ENCODE measurements at regions not wholly inside any gene's neighbourhood (a gene's known extent, or its start where the extent isn't known, plus 50 kb on each side); places are given as distances from the start of the nearest gene placed in this dataset.

DNA sequence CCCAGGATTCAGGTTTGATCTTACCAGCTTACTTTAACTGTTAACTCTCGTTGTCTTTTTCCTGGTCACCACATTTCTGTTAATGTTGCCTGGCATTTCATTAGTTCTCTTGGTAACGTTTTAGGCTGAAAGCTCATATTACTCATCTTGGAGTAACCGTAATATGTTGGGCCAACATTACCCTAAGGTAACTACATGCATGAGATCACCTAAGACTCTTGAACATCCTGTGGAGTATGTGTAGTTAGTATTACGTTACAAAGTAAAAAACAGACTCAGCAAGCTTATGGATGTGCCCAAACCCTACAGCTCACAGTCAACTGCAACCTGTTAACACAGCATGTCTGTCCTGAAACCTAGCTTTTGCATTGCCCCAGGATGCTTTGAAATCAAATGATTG is 203.3 kb upstream of the HS3ST1 start:
- ATAC-seq (no peak), DNase-seq (ENCODE audit: low read depth, low spot score) (no peak)
- Histone ChIP-seq H4K20me1 (ENCODE audit: insufficient read depth) (no peaks in the 10 kb centered on the region), H3K4me1 (ENCODE audit: control insufficient read depth in 1 of 2, insufficient read depth in 2 of 2, low read length in 2 of 2) (peaks cover 93 to 100% of the 10 kb centered on the region in 2 experiments), H3K9me3 (ENCODE audit: control insufficient read depth in 1 of 2, insufficient read depth in 1 of 2, low read depth in 1 of 2, low read length in 2 of 2) (no peaks in the 10 kb centered on the region), H2AFZ (ENCODE audit: low read depth, low read length, poor library complexity, severe bottlenecking) (no peak overlapping the region), H3K4me2 (ENCODE audit: low read length) (peak overlapping the region; percentile 38), H3K4me3 (replicated peaks in 1 of 2; ENCODE audit: low read depth in 1 of 2, low read length in 2 of 2) (0 out of 4 replicates have a peak overlapping the region, but pooled peaks of 1 of the 2 experiments have one; percentile 1), H3K79me2 (ENCODE audit: insufficient read depth, low read length) (no peaks in the 10 kb centered on the region; the same call in 1 of the 2 replicates), H3K36me3 (ENCODE audit: control insufficient read depth in 1 of 2, insufficient read depth in 2 of 2, low read length in 2 of 2) (no peaks in the 10 kb centered on the region), H3K9ac (ENCODE audit: low read length) (peak overlapping the region; percentile 60), H3K9me2 (ENCODE audit: insufficient read depth) (no peaks in the 10 kb centered on the region), H3K27me3 (ENCODE audit: insufficient read depth, low read length) (no peaks in the 10 kb centered on the region), H3K27ac (ENCODE audit: low read depth, low read length) (peak overlapping the region; percentile 94)
- no peak for TF ChIP-seq FOSL1 (IDR thresholded peaks at IDR 0.05; ENCODE audit: low read depth)
- no peak for TF ChIP-seq EGR1 (IDR thresholded peaks at IDR 0.05; ENCODE audit: low read depth)
- TF ChIP-seq ZFX (IDR thresholded peaks at IDR 0.05) = no peak
- ChIA-PET CTCF (interaction anchor here (0.8 to 1.4 kb wide), 3 partner anchors 134 to 203 kb away, joined by 3 to 4 read pairs (median 3); partner anchors contain the start of gene HS3ST1), POLR2A (interaction anchor here (0.8 to 5.9 kb wide), 29 partner anchors 8 to 203 kb away, joined by 3 to 60 read pairs (median 6); partner anchors contain the start of gene HS3ST1), RAD21 (ENCODE audit: low non-redundant PET in 1 of 2, low total read pairs in 2 of 2, uncharacterized antibody in 2 of 2, unreplicated experiment in 2 of 2) (no interaction called here)
- BruUV-seq (replicated peaks) = no TSS peak
- intact Hi-C loops (cut with micrococcal nuclease) = loop anchor here (2.0 to 10.0 kb wide), 3 partner anchors 83 to 1050 kb away; no protein-coding TSS in a partner anchor

DNA sequence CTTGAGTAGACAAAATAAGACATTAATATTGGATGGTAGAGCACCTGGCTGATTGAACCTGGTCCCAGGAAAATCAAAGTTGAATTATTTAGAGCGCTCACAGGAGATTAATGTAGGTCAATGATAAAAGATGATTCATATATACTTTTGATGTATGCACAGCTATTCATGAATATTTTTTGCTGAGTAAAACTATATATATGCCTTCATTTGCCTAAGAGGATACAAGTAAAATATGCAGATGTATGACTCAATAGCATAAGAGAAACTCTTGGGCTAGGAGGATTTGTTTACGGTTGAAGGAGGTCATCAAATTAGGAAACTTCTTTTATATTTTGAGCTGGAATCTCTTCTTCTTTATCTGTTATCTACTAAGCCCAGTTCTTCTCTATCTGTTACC is 202.7 kb upstream of the HS3ST1 start:
- Histone ChIP-seq H3K79me2 (ENCODE audit: insufficient read depth, low read length) (no peaks in the 10 kb centered on the region; the same call in 1 of the 2 replicates), H3K4me2 (ENCODE audit: low read length) (peak overlapping the region; percentile 38), H3K27me3 (ENCODE audit: insufficient read depth, low read length) (no peaks in the 10 kb centered on the region), H3K9me3 (ENCODE audit: control insufficient read depth in 1 of 2, insufficient read depth in 1 of 2, low read depth in 1 of 2, low read length in 2 of 2) (no peaks in the 10 kb centered on the region), H3K4me1 (ENCODE audit: control insufficient read depth in 1 of 2, insufficient read depth in 2 of 2, low read length in 2 of 2) (peaks cover 95 to 100% of the 10 kb centered on the region in 2 experiments), H2AFZ (ENCODE audit: low read depth, low read length, poor library complexity, severe bottlenecking) (no peak overlapping the region), H3K9ac (ENCODE audit: low read length) (peak overlapping the region; percentile 60), H3K4me3 (replicated peaks in 1 of 2; ENCODE audit: low read depth in 1 of 2, low read length in 2 of 2) (no peak overlapping the region), H3K36me3 (ENCODE audit: control insufficient read depth in 1 of 2, insufficient read depth in 2 of 2, low read length in 2 of 2) (no peaks in the 10 kb centered on the region), H4K20me1 (ENCODE audit: insufficient read depth) (no peaks in the 10 kb centered on the region), H3K27ac (ENCODE audit: low read depth, low read length) (peak overlapping the region; percentile 94), H3K9me2 (ENCODE audit: insufficient read depth) (no peaks in the 10 kb centered on the region)
- ChIA-PET RAD21 (ENCODE audit: low non-redundant PET in 1 of 2, low total read pairs in 2 of 2, uncharacterized antibody in 2 of 2, unreplicated experiment in 2 of 2) (no interaction called here), CTCF (interaction anchor here (0.8 to 1.4 kb wide), 2 partner anchors 134 to 202 kb away, joined by 3 to 4 read pairs; partner anchors contain the start of gene HS3ST1), POLR2A (interaction anchor here (0.8 to 5.9 kb wide), 18 partner anchors 7 to 201 kb away, joined by 3 to 60 read pairs (median 7); no protein-coding TSS in a partner anchor)
- BruUV-seq (replicated peaks) = no TSS peak
- intact Hi-C loops (cut with micrococcal nuclease) = loop anchor here (5.0 to 10.0 kb wide), 2 partner anchors 323 to 1049 kb away; no protein-coding TSS in a partner anchor
- TF ChIP-seq POLR2A (IDR thresholded peaks at IDR 0.05; ENCODE audit: borderline replicate concordance, extremely low read depth, insufficient read depth, insufficient read length) (no peak), JUND (IDR thresholded peaks at IDR 0.05) (no peak), EZH2phosphoT487 (IDR thresholded peaks at IDR 0.05; ENCODE audit: borderline replicate concordance) (no peak), ZNF274 (IDR thresholded peaks at IDR 0.05; ENCODE audit: low read depth, low read length) (no peak), CBX3 (IDR thresholded peaks at IDR 0.05; ENCODE audit: low read depth) (no peak), EGR1 (IDR thresholded peaks at IDR 0.05; ENCODE audit: low read depth) (no peak), SIN3A (IDR thresholded peaks at IDR 0.05; ENCODE audit: low read depth) (no peak), ELF1 (IDR thresholded peaks at IDR 0.05; ENCODE audit: borderline replicate concordance, low read depth) (no peak), EZH2 (IDR thresholded peaks at IDR 0.05) (no peak), ZFX (IDR thresholded peaks at IDR 0.05) (no peak)
- TF ChIP-seq, protein P1, sequence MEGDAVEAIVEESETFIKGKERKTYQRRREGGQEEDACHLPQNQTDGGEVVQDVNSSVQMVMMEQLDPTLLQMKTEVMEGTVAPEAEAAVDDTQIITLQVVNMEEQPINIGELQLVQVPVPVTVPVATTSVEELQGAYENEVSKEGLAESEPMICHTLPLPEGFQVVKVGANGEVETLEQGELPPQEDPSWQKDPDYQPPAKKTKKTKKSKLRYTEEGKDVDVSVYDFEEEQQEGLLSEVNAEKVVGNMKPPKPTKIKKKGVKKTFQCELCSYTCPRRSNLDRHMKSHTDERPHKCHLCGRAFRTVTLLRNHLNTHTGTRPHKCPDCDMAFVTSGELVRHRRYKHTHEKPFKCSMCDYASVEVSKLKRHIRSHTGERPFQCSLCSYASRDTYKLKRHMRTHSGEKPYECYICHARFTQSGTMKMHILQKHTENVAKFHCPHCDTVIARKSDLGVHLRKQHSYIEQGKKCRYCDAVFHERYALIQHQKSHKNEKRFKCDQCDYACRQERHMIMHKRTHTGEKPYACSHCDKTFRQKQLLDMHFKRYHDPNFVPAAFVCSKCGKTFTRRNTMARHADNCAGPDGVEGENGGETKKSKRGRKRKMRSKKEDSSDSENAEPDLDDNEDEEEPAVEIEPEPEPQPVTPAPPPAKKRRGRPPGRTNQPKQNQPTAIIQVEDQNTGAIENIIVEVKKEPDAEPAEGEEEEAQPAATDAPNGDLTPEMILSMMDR (IDR thresholded peaks at IDR 0.05 in 2 of 3, conservative IDR thresholded peaks at IDR 0.05 in 1 of 3; ENCODE audit: borderline replicate concordance in 1 of 3, insufficient read depth in 1 of 3, low read depth in 2 of 3, low read length in 2 of 3) = no peak
- TF ChIP-seq, protein P2, sequence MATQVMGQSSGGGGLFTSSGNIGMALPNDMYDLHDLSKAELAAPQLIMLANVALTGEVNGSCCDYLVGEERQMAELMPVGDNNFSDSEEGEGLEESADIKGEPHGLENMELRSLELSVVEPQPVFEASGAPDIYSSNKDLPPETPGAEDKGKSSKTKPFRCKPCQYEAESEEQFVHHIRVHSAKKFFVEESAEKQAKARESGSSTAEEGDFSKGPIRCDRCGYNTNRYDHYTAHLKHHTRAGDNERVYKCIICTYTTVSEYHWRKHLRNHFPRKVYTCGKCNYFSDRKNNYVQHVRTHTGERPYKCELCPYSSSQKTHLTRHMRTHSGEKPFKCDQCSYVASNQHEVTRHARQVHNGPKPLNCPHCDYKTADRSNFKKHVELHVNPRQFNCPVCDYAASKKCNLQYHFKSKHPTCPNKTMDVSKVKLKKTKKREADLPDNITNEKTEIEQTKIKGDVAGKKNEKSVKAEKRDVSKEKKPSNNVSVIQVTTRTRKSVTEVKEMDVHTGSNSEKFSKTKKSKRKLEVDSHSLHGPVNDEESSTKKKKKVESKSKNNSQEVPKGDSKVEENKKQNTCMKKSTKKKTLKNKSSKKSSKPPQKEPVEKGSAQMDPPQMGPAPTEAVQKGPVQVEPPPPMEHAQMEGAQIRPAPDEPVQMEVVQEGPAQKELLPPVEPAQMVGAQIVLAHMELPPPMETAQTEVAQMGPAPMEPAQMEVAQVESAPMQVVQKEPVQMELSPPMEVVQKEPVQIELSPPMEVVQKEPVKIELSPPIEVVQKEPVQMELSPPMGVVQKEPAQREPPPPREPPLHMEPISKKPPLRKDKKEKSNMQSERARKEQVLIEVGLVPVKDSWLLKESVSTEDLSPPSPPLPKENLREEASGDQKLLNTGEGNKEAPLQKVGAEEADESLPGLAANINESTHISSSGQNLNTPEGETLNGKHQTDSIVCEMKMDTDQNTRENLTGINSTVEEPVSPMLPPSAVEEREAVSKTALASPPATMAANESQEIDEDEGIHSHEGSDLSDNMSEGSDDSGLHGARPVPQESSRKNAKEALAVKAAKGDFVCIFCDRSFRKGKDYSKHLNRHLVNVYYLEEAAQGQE (IDR thresholded peaks at IDR 0.05; ENCODE audit: low read depth) = no peak
- no peak for ATAC-seq
- DNase-seq (ENCODE audit: low read depth, low spot score) = no peak
